ENCODE measurements at regions not wholly inside any gene's neighbourhood (a gene's known extent, or its start where the extent isn't known, plus 50 kb on each side); places are given as distances from the start of the nearest gene placed in this dataset.
A peak's percentile ranks its signal among the peaks of the same experiment; 100 is the strongest.
"Not testable (repeated sequence)": the region's sequence is repeated elsewhere in the genome, so short reads cannot be mapped to it uniquely, and the experiment has no call there.

- DNase-seq: no peak
Measured at GRCh38 chr1:172717722-172718465, 59.0 kb downstream of the FASLG start.

- no peak for DNase-seq
Measured at GRCh38 chr1:172719066-172719627, 60.2 kb downstream of the FASLG start.

GRCh38 chr1:172719694-172720138, 60.8 kb downstream of the FASLG start:
- no peak for DNase-seq

GRCh38 chr1:172720339-172720738, 61.4 kb downstream of the FASLG start:
- no peak for DNase-seq

- DNase-seq: no peak
Measured at GRCh38 chr1:172723251-172723650, 64.3 kb downstream of the FASLG start.

- no peak for DNase-seq
Measured at GRCh38 chr1:172724232-172724631, 65.3 kb downstream of the FASLG start.

- no peak for DNase-seq
Measured at GRCh38 chr1:172724765-172725613, 66.1 kb downstream of the FASLG start.

GRCh38 chr1:172726740-172727139, 67.8 kb downstream of the FASLG start:
- no peak for DNase-seq

- DNase-seq: no peak
Measured at GRCh38 chr1:172727275-172727857, 68.5 kb downstream of the FASLG start.

GRCh38 chr1:172727956-172728603, 69.2 kb downstream of the FASLG start:
- peak; percentile 70 for DNase-seq

- DNase-seq: not testable (repeated sequence)
Measured at GRCh38 chr1:172728705-172729104, 69.8 kb downstream of the FASLG start.

GRCh38 chr1:172732427-172732826, 73.5 kb downstream of the FASLG start:
- no peak for DNase-seq

GRCh38 chr1:172733815-172734214, 74.9 kb downstream of the FASLG start:
- no peak for DNase-seq

GRCh38 chr1:172738389-172738788, 79.5 kb downstream of the FASLG start:
- no peak for DNase-seq

GRCh38 chr1:172742599-172743500, 83.9 kb downstream of the FASLG start:
- DNase-seq: no peak

GRCh38 chr1:172745014-172745413, 86.1 kb downstream of the FASLG start:
- peak; percentile 29 for DNase-seq

- no peak for DNase-seq
Measured at GRCh38 chr1:172746091-172746949, 87.4 kb downstream of the FASLG start.

- no peak for DNase-seq
Measured at GRCh38 chr1:172748201-172748600, 89.3 kb downstream of the FASLG start.

- DNase-seq: no peak
Measured at GRCh38 chr1:172751683-172752082, 92.8 kb downstream of the FASLG start.

GRCh38 chr1:172753964-172754363, 95.1 kb downstream of the FASLG start:
- DNase-seq: peak; percentile 17

- no peak for DNase-seq
Measured at GRCh38 chr1:172754609-172755008, 95.7 kb downstream of the FASLG start.

All from stimulated activated CD4-positive, alpha-beta T cell treated with anti-CD3 and anti-CD28 coated beads, Interleukin-1b, Interleukin-23, amount 100 ng/mL, for 48 hours (primary cell).